HL-60 (cell line): ENCODE measurements at regions not wholly inside any gene's neighbourhood (a gene's known extent, or its start where the extent isn't known, plus 50 kb on each side); places are given as distances from the start of the nearest gene placed in this dataset.

ENCODE experiments used
- DNase-seq, 2 experiments: peaks; one replicate each; pipeline ENCODE4 v3.0.0-alpha.2; 2010 to 2020; ENCODE audit warnings: low read depth in 1 of 2, low spot score in 1 of 2
- H3K27ac ChIP-seq: fragments of 250-450 bp; sonication (Bioruptor Pico); replicated peaks from 2 replicates; pipeline ENCODE4 v1.5.1; 2020; ENCODE audit warnings: mild to moderate bottlenecking, moderate library complexity
- H3K27me3 ChIP-seq: fragments of 250-450 bp; sonication (Bioruptor Pico); 2 replicates; pipeline ENCODE4 v1.5.1; 2021; ENCODE audit warnings: mild to moderate bottlenecking, moderate library complexity; ENCODE audit not compliant: insufficient read depth, poor library complexity, severe bottlenecking
- H3K4me3 ChIP-seq: replicated peaks from 2 replicates; pipeline ENCODE4 v1.5.1; 2011; ENCODE audit warnings: mild to moderate bottlenecking, control low read depth, low read length; ENCODE audit not compliant: insufficient read depth
- CTCF ChIP-seq: IDR thresholded peaks from one replicate; pipeline ENCODE4 v1.5.1; 2011; ENCODE audit warnings: low read length, control low read depth, inconsistent platforms; ENCODE audit not compliant: insufficient read depth
- GABPA ChIP-seq: IDR thresholded peaks from 2 replicates; pipeline ENCODE4 v1.6.1; 2012; ENCODE audit warnings: low read depth
- POLR2AphosphoS5 ChIP-seq: IDR thresholded peaks from 2 replicates; pipeline ENCODE4 v1.6.1; 2012; ENCODE audit warnings: low read depth
- REST ChIP-seq: IDR thresholded peaks from 2 replicates; pipeline ENCODE4 v1.6.1; 2012; ENCODE audit warnings: low read depth; ENCODE audit not compliant: insufficient replicate concordance
- SPI1 ChIP-seq: IDR thresholded peaks from 2 replicates; pipeline ENCODE4 v1.6.1; 2012; ENCODE audit warnings: low read depth, mild to moderate bottlenecking, borderline replicate concordance

- TF ChIP-seq GABPA (no peak), REST (no peak), CTCF (no peak), SPI1 (no peak), POLR2AphosphoS5 (no peak)
- Histone ChIP-seq H3K4me3 (no peak overlapping the region), H3K27ac (no peak overlapping the region), H3K27me3 (no peaks in the 10 kb centered on the region)
- DNase-seq, result no peak
These were observed 231.9 kb upstream of the PPP2R2D start for GRCh38 chr10:131668903-131669302.

GRCh38 chr10:131669838-131670237 lies 231.0 kb upstream of the PPP2R2D start:
- Histone ChIP-seq H3K27ac (no peak overlapping the region), H3K27me3 (no peaks in the 10 kb centered on the region), H3K4me3 (no peak overlapping the region)
- TF ChIP-seq SPI1 (no peak), POLR2AphosphoS5 (no peak)
- DNase-seq, result no peak

GRCh38 chr10:131670341-131670740 lies 230.5 kb upstream of the PPP2R2D start:
- no peak for DNase-seq
- Histone ChIP-seq H3K27ac (no peak overlapping the region), H3K27me3 (no peaks in the 10 kb centered on the region), H3K4me3 (no peak overlapping the region)
- TF ChIP-seq POLR2AphosphoS5 (no peak), GABPA (no peak), REST (no peak)

GRCh38 chr10:131673396-131673795 lies 227.4 kb upstream of the PPP2R2D start:
- no peak for DNase-seq

More at GRCh38 chr10:131673396-131673795, 227.4 kb upstream of the PPP2R2D start:
- Histone ChIP-seq H3K27ac (no peak overlapping the region), H3K27me3 (no peaks in the 10 kb centered on the region), H3K4me3 (no peak overlapping the region)
- TF ChIP-seq SPI1 (no peak), GABPA (no peak), REST (no peak), POLR2AphosphoS5 (no peak), CTCF (no peak)
